ENCODE measurements at regions not wholly inside any gene's neighbourhood (a gene's known extent, or its start where the extent isn't known, plus 50 kb on each side); places are given as distances from the start of the nearest gene placed in this dataset.

DNA sequence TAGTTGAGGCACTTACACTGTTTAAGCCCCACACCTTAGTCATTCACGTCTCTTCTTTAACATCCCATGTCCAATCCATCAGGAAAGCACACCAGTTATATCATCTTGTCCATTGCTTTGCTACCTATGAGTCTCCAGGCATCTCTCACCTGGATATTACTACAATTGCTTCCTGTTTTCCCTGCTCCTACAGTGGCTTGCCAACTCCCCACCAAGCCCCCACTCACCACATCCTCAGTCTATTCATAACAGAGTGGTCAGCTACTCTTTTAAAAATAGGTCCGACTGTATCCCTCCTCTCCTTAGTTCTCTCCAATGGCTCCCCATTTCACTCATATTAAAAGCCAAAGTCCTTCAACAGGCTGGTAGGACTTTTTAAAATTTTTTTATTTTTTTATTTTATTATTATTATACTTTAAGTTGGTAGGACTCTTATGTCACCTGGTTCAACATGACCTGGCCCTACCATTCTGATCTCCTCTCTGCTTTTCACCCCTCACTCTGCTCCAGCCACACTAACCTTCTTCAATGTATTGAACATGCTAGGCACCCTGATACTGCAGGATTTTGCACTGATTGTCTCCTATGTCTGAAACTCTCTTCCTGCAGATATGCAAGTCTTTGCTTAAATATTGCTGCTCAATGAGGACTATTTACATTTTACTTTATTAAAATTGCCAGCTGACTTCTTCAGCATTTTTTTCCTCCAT is 253.2 kb downstream of the CYRIA start:
- no peak overlapping the region for H3K23ac ChIP-seq (ENCODE audit: low read depth, low read length)
- H4K20me1 ChIP-seq (ENCODE audit: insufficient read depth, low read length) = no peaks in the 10 kb centered on the region
- dilution Hi-C loops (cut with HindIII; ENCODE audit: low sequenced_read_pairs, unreplicated experiment) (no loop called here), intact Hi-C loops (cut with micrococcal nuclease) (no loop called here), in situ Hi-C loops (cut with MboI; ENCODE audit: low sequenced_read_pairs) (no loop called here)
- H3K4ac ChIP-seq (ENCODE audit: low read depth, low read length) = no peak overlapping the region
- H3K36me3 ChIP-seq (ENCODE audit: control insufficient read depth, insufficient read depth, low read length) = no peaks in the 10 kb centered on the region
- ChIA-PET POLR2A (ENCODE audit: unreplicated experiment) (no interaction called here), CTCF (no interaction called here)
- no peaks in the 10 kb centered on the region for H3K79me1 ChIP-seq (ENCODE audit: low read depth in 1 of 2, low read length in 2 of 2)
- H3K9me1 ChIP-seq (ENCODE audit: insufficient read depth, low read length) = no peaks in the 10 kb centered on the region
- H3K9ac ChIP-seq (ENCODE audit: low read depth, low read length) = no peak overlapping the region
- no peak overlapping the region for H2AK9ac ChIP-seq (replicated peaks; ENCODE audit: low read depth, low read length, poor library complexity)
- no peak overlapping the region for H4K5ac ChIP-seq (ENCODE audit: low read depth, low read length)
- no peak for ATAC-seq (ENCODE audit: low read depth)
- H3K56ac ChIP-seq (ENCODE audit: extremely low read depth, insufficient read depth, low read length) = no peak overlapping the region
- no peaks in the 10 kb centered on the region for H3K4me1 ChIP-seq (ENCODE audit: control insufficient read depth, insufficient read depth, low read length)
- no peak overlapping the region for H2AFZ ChIP-seq (replicated peaks; ENCODE audit: low read length, poor library complexity)
- no TSS peak for BruUV-seq (replicated peaks)
- H3K27ac ChIP-seq (ENCODE audit: insufficient read depth, low read length) = no peak overlapping the region
- H3K4me2 ChIP-seq (ENCODE audit: low read depth, low read length) = no peak overlapping the region
- DNase-seq = no peak
- H2AK5ac ChIP-seq (ENCODE audit: low read depth, low read length) = no peak overlapping the region
- H3K18ac ChIP-seq (ENCODE audit: low read depth, low read length) = no peak overlapping the region
- H3K27me3 ChIP-seq (ENCODE audit: control insufficient read depth, insufficient read depth, low read length) = no peaks in the 10 kb centered on the region
- H4K8ac ChIP-seq (ENCODE audit: low read depth in 2 of 2, low read length in 2 of 2) = no peak overlapping the region
- peaks cover 13% of the 10 kb centered on the region for H3K9me3 ChIP-seq (ENCODE audit: control insufficient read depth, insufficient read depth, low read length)
- WGBS, 2 experiments (ENCODE audit: extremely low coverage in 2 of 2, insufficient read length in 1 of 2) = 30% methylated on average over 1 of the region's 2 CpGs; no CpG with 5 or more reads in 1 of the 2 experiments
- H3K14ac ChIP-seq (replicated peaks; ENCODE audit: low read depth, low read length) = no peak overlapping the region
- H2BK20ac ChIP-seq (ENCODE audit: low read depth, low read length) = no peak overlapping the region
- no peak overlapping the region for H3K4me3 ChIP-seq (ENCODE audit: insufficient read depth, low read depth, low read length)
- no peak overlapping the region for H2BK15ac ChIP-seq (ENCODE audit: low read depth, low read length)
- no peak overlapping the region for H2BK5ac ChIP-seq (ENCODE audit: low read depth, low read length, poor library complexity, severe bottlenecking)
- H2BK120ac ChIP-seq (ENCODE audit: low read depth, low read length) = no peak overlapping the region
- H4K91ac ChIP-seq (ENCODE audit: insufficient read depth, low read depth, low read length) = no peak overlapping the region
- TF ChIP-seq, protein P1, sequence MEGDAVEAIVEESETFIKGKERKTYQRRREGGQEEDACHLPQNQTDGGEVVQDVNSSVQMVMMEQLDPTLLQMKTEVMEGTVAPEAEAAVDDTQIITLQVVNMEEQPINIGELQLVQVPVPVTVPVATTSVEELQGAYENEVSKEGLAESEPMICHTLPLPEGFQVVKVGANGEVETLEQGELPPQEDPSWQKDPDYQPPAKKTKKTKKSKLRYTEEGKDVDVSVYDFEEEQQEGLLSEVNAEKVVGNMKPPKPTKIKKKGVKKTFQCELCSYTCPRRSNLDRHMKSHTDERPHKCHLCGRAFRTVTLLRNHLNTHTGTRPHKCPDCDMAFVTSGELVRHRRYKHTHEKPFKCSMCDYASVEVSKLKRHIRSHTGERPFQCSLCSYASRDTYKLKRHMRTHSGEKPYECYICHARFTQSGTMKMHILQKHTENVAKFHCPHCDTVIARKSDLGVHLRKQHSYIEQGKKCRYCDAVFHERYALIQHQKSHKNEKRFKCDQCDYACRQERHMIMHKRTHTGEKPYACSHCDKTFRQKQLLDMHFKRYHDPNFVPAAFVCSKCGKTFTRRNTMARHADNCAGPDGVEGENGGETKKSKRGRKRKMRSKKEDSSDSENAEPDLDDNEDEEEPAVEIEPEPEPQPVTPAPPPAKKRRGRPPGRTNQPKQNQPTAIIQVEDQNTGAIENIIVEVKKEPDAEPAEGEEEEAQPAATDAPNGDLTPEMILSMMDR (conservative IDR thresholded peaks at IDR 0.05; ENCODE audit: low read depth, low read length) = no peak
- TF ChIP-seq CHD1 (IDR thresholded peaks at IDR 0.05; ENCODE audit: low read depth, low read length) = no peak
- no peak for TF ChIP-seq RCOR1 (IDR thresholded peaks at IDR 0.05; ENCODE audit: insufficient replicate concordance, low read length)
- TF ChIP-seq, protein P2, sequence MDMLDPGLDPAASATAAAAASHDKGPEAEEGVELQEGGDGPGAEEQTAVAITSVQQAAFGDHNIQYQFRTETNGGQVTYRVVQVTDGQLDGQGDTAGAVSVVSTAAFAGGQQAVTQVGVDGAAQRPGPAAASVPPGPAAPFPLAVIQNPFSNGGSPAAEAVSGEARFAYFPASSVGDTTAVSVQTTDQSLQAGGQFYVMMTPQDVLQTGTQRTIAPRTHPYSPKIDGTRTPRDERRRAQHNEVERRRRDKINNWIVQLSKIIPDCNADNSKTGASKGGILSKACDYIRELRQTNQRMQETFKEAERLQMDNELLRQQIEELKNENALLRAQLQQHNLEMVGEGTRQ (IDR thresholded peaks at IDR 0.05; ENCODE audit: low read depth, low read length) = no peak

All from IMR-90 (cell line).